ENCODE measurements at regions not wholly inside any gene's neighbourhood (a gene's known extent, or its start where the extent isn't known, plus 50 kb on each side); places are given as distances from the start of the nearest gene placed in this dataset.
"Not testable (repeated sequence)": the region's sequence is repeated elsewhere in the genome, so short reads cannot be mapped to it uniquely, and the experiment has no call there.

GRCh38 chr2:67717692-67718091 is 320.6 kb downstream of the ETAA1 start:
- DNase-seq, result no peak

GRCh38 chr2:67719351-67719750 is 322.2 kb downstream of the ETAA1 start:
- DNase-seq, result no peak

- no peak for DNase-seq
Measured at GRCh38 chr2:67721516-67721915, 324.4 kb downstream of the ETAA1 start.

DNA sequence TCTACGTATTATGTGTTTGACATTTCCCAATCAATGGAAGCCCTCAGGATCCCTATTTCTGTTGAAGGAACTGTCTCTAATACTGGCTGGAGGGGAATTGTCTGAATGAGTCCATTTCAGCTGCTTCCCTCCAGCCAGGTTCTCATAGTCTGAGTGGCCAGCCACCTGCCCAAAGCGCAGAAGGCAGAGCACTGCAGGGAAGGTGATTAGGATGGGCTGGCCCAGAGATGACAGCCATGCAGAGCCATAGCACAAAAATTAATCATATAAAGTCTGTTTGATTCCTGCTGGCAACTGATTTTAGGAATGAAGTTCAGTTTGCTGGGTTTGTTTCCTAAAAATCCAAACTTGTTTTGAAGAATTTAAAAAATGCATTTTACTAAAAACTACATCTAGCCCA is 327.1 kb downstream of the ETAA1 start:
- DNase-seq, result no peak

DNA sequence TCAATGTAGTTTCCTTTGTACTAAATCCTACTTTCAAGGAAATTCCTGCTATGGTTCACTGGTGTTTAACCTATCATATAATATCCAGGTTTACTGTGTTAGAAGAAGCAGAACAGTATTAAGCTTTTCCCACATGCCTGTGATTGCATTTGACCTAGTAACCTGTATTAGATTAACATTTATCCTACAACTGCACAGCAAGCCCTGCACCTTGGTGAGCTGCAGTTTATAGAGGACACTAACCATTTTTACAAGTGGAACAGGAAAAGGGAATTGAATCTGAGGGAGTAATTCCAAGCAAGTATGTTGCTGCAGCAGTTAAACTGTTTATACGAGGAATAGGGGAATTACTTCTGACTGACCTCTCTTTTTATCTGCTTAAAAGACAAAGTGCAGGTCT is 328.6 kb downstream of the ETAA1 start:
- DNase-seq, result no peak

DNA sequence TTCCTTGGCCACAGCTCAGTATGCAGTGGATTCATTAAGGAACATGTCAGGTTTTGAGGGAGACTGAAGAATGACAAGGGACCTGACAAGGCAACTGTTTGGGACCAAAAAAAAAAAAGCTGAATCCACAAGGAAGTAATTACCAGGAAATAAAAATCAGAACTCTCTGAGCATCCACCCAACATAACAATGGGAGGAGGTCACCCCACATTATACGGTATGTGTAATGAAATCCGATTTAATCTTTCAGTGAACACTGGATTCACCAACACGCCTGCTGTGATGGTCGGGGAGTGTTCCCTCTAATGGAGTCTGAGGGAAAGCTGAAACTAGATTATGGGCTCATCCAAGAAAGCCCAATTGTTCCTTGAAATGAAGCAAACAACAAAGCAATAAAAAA is 329.3 kb downstream of the ETAA1 start:
- no peak for DNase-seq

- no peak for DNase-seq
Measured at GRCh38 chr2:67727131-67727530, 330.0 kb downstream of the ETAA1 start.

GRCh38 chr2:67727623-67728022 is 330.5 kb downstream of the ETAA1 start:
- DNase-seq, result no peak

- no peak for DNase-seq
Measured at GRCh38 chr2:67729474-67729873, 332.3 kb downstream of the ETAA1 start.

DNA sequence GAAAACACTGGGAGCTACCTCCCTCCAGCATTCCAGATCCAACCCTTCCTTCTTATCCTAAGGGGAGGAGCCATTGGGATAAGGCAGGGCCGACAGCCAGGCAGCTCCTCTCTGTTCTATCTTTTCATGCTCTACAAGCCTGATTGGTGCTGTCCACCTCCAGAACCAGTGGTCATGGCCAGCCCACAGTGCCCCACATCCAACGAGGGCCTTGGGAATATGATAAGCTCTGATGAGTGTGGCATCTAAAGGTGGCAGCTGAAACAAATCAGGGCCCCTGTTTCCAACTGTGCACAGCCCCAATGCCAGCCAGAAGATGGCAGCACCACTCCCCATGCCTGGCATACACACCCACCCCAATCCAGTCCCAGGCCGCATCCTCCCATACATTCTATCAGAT is 329.3 kb downstream of the C1D start:
- no peak for DNase-seq

DNA sequence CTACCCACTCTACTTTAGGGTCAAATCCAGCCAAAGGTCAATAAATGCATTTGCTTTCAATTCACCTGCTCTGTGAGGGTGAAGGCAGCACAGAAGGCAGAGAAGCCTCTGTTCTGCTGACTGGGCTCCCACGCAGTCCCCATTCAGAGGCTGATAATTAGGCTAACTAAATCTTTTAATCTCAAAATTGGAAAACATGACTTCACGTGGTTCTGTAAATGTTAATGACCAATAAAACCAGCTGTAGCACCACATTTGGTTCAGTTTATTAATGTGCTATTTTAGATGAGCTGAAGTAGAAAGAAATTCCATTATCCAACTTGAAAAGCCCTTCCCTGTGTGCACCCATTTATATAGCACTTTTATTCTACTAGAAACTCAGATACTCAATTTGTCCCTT is 310.6 kb downstream of the C1D start:
- no peak for DNase-seq

- DNase-seq, result no peak
Measured at GRCh38 chr2:67752969-67753368, 309.8 kb downstream of the C1D start.

DNA sequence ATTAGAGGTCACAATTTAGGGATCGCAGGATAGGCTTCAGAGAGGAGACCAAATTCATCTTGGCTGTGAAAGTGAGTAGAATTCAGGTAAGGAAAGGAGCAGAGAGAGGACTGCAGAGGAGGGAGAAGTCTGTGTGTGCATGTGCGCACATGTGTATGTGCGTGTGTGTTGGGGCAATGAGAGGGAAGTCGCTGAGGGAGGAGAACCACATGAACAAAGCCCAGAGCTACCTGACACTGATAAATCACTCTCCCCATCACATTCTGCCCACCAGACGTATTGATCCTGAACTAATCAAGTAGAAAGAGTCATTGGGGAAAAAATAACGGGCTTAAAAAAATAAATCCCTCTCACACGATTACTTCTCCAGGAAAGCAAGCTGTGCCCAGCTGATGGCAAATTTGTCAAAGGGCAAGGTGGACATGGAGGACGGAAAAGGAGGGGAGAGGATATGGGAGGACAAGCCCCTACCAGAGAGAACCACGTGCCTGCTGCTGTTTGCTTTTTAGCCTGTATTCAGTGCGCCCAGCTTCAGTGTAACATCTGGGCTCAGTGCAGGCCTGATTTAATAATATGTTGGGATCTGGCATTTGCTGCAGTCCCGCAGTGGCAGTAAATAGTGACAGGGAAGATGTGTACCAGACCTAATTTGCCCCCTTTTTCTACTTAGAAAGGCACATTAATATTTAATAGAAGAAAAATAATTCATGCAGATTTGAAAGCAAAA is 307.5 kb downstream of the C1D start:
- DNase-seq, result no peak

DNA sequence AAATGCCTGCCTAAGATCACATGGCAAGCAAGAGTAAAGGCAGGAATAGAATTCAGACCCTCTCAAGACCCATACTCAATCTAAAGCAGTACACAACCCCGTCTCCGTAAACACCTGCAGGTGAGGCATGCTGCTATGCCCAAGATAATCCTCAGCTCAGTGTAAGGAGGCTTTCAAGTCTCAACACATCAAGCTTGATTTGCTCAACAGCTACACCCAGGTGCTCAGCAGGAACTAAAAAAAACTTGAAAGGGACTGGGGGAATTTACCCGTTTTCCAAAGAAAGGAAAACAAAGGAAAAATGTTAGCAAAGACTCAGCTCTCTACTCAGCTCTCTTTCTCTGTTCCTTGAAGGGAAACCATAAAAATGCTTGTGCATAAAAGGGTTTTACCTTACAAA is 301.8 kb downstream of the C1D start:
- no peak for DNase-seq

- DNase-seq, result no peak
Measured at GRCh38 chr2:67771380-67771779, 291.4 kb downstream of the C1D start.

DNA sequence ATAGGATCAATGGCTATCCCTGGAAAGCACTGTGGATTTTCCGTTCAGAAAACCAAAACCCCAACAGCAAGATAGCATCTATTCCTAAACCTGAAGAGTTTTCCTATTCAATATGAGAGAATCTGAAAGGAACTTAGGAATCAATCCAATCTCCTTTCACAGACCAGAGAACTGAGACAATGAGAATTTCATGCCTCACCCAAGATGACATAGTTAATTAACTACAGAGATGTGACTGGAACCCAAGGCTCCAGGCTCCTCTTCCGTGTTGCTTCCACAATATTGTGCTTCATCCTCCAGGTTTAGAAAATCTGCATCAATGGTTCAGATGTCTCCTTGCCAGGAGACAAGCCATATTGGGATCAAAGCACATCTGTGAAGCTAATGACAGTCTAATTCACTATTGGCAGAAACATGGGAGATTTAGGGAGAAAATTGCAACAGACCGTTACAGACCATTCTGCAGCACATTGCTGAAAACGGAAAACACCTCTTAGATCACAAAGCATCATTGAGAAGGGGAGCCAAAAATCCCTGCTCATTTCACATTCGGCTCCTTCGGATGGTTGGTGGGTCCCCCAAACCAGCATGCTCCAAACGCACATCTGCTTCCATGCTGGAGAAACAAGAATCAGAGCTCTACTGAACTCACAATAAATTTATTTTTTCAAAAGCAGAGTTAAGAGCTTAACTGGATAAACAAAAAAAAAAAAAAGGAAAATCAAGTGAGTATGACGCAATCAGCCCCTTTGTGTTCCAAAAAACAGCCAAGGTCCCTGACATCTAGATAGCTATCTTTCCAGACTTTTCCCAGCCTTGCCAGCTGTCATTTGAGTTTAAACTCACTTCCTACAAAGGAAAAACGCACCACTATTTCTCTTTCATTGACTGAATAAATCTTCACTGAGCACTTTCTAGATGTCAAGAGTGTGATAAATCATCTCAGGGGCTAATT is 290.3 kb downstream of the C1D start:
- DNase-seq, result no peak

DNA sequence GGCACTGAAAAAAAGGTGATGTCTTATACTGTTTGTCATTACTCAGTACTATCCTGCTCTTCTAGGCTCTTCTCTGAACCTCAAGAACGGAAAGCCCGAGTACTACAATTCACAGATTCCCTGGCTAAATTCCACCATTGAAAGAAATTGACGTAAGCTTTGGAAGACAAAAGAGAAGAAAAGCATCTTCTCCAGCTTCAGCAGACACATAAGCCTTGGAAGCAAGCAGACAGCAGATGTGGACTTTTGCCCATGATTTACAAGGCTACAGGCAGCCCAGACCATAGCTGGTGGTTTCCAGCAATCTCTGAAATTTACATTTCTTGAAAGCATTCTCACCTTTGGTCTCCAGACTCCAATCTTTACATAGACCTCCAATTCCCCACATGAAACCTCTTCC is 289.0 kb downstream of the C1D start:
- DNase-seq, result no peak

GRCh38 chr2:67776276-67776675 is 286.5 kb downstream of the C1D start:
- no peak for DNase-seq

DNA sequence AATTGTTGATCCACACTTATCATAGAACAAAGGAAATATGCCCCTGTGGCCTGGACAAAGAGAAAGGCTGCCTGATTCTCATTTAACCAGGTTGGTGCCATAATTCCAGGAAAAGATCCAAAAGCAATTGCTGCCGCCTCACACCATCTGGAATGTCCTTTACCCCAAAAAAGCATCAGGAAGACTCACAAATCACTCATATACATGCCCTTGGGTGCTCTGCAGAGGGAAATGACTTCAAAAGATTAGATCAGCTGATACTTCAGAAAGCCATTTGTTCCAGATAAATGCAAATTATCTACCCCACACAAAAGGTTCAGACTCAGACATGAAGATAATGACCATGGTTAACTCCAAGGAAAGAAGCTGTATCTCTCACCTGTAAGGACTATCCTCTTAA is 285.8 kb downstream of the C1D start:
- DNase-seq, result no peak

DNA sequence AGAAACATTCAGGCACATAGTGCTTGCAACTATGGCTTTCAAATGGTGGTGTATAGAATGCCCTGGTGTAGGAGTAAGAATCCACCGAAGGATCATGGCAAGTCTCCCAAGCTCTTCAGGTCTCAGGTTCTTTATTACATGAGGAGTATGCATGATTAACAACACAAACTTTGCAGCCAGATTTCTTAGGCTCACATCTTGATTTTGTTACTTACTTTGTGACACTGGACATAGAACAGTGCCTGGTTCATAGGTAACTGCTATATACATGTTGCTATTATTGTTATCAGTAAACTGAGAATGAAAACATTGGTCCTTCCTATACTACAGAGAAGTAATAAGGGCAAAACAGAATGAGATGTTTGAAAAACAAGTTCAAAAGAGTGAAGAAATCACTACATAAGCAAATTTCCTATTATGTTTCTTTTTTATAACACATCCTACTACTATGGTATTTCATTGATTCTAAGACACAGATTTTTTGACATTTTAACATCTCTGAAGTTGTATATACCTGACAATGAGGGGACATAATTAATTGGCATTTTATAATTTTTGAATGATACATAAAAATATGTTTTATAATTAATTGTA is 284.9 kb downstream of the C1D start:
- DNase-seq, result no peak

DNA sequence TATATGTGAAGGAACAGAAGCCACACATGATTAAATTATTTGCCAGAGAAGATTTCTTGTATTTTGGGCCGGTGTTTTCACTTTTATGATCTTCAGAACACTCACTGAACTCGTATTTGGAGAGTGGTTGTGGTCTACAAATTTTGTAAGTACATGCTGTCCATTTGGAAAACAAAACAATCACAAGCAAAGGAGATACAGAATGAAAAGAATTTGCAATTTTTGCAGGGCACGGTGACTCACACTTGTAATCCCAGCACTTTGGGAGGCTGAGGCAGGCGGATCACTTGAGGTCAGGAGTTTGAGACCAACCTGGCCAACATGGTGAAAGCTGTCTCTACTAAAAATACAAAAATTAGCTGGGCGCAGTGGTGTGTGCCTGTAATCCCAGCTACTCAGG is 282.0 kb downstream of the C1D start:
- not testable (repeated sequence) for DNase-seq

DNA sequence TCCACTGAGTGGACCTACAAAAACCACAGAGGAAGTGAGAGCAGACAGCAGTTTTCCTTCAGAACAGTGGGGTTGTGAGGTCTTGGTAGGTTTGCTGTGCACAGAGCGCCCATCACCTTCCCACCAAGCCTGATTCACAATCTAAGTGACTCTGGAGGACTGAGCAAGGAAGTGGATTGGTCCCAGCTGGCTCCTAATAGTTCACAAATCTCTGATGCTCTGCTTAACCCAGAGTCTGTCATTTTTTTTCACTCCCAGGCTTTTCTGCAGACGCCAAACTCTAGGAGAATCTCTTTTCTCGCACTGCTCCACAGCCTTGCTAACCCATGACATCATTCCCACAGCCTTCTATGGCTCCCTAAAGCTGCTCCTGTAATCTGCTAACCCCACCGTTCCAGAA is 280.4 kb downstream of the C1D start:
- no peak for DNase-seq

- no peak for DNase-seq
Measured at GRCh38 chr2:67783026-67783425, 279.8 kb downstream of the C1D start.

DNA sequence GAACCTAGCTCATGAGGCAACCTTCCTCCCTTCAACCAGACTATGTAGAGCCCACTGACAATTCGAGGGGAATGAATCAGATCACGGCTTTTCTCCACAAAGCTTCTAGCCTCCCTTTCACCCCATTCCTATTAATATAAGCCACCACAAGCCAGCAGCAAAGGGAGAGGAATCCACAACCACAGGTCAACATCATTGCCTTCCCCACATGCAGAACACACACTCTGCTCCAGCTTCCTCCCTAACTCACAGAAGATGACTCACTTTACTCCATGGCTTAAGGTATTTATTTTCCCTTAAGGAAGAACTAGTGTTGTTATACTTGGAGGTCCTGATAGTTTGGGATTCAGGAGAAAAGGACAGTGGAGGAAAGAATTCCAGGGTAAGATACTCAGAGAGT is 272.2 kb downstream of the C1D start:
- no peak for DNase-seq
